Uterus (tissue), 2 donors: ENCODE measurements at regions not wholly inside any gene's neighbourhood (a gene's known extent, or its start where the extent isn't known, plus 50 kb on each side); places are given as distances from the start of the nearest gene placed in this dataset.

ENCODE experiments used
- CTCF ChIP-seq, 4 experiments: fragments of 200-600 bp in 2 of 4; fragments of 450-650 bp in 2 of 4; sonication (generic) in 2 of 4; IDR thresholded peaks; one replicate each; pipeline ENCODE4 v1.5.1; 2016 to 2019; ENCODE audit warnings: antibody characterized with exemption in 4 of 4, mild to moderate bottlenecking in 2 of 4, moderate library complexity in 1 of 4
- POLR2A ChIP-seq, 2 donors: fragments of 450-650 bp; IDR thresholded peaks; one replicate each; pipeline ENCODE4 v1.6.1; 2016; ENCODE audit warnings: antibody characterized with exemption in 2 of 2, mild to moderate bottlenecking in 1 of 2, moderate library complexity in 1 of 2

DNA sequence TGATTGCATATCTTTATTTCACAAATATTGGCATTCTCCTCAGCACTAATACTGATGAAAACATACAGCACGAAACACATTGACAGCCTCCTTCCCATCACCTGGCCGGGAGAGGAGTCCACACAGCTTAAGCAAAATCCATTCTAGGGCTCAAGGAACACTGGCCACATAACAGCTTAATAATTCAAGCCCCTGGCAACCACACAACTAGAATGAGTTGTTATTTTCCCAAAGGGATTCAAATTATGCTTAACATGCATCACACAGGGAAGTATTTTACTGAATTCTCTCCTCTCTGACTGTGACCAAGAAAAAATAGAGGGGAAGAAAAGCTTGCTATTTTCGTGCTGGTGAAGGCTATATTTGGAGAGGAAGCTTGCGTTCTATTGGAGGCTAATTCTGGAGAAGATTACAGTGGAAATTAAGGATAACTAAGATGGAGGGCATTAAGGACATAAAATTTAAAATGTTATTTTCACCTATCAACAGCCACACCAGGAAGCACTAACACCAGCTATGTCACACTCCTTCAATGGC, 198.5 kb downstream of the ADGRG6 start:
- no peak for TF ChIP-seq CTCF (IDR thresholded peaks at IDR 0.05)
- no peak for TF ChIP-seq POLR2A (IDR thresholded peaks at IDR 0.05)
